C1 segment of cervical spinal cord (tissue), 14 donors: ENCODE measurements at regions not wholly inside any gene's neighbourhood (a gene's known extent, or its start where the extent isn't known, plus 50 kb on each side); places are given as distances from the start of the nearest gene placed in this dataset.
"Not testable (repeated sequence)": the region's sequence is repeated elsewhere in the genome, so short reads cannot be mapped to it uniquely, and the experiment has no call there.

ENCODE experiments used
- DNase-seq, 14 donors: peaks; one replicate each; lab custom pipeline; 2025; lab: John Stamatoyannopoulos, UW

GRCh38 chr13:99669096-99669495 lies 167.8 kb downstream of the TM9SF2 start:
- DNase-seq = not testable (repeated sequence)

- DNase-seq = peak in 1 of 14 donors; percentile 80
Observed at GRCh38 chr13:99666146-99666805, 165.0 kb downstream of the TM9SF2 start.

- peak in 1 of 14 donors; percentile 89 for DNase-seq
Observed at GRCh38 chr13:99665711-99666110, 164.4 kb downstream of the TM9SF2 start.

GRCh38 chr13:99663908-99664307 lies 162.6 kb downstream of the TM9SF2 start:
- DNase-seq = peak in 1 of 14 donors; percentile 60

- peak in 1 of 14 donors; percentile 80 for DNase-seq
Observed at GRCh38 chr13:99663185-99663825, 162.0 kb downstream of the TM9SF2 start.

- DNase-seq = no peak
Observed at GRCh38 chr13:99662678-99663077, 161.4 kb downstream of the TM9SF2 start.

- DNase-seq = peak in 1 of 14 donors; percentile 45
Observed at GRCh38 chr13:99661791-99662190, 160.5 kb downstream of the TM9SF2 start.

- peak in 1 of 14 donors; percentile 60 for DNase-seq
Observed at GRCh38 chr13:99659866-99660554, 158.7 kb downstream of the TM9SF2 start.

GRCh38 chr13:99659226-99659625 lies 158.0 kb downstream of the TM9SF2 start:
- DNase-seq = peak in 1 of 14 donors; percentile 57

GRCh38 chr13:99658261-99658991 lies 157.2 kb downstream of the TM9SF2 start:
- DNase-seq = peak in 12 of 14 donors; percentile 24 to 86 (median 56)

GRCh38 chr13:99657848-99658260 lies 156.6 kb downstream of the TM9SF2 start:
- DNase-seq = peak in 8 of 14 donors; percentile 37 to 72 (median 62)

- peak in 1 of 14 donors; percentile 81 for DNase-seq
Observed at GRCh38 chr13:99656844-99657381, 155.6 kb downstream of the TM9SF2 start.

GRCh38 chr13:99656092-99656745 lies 154.9 kb downstream of the TM9SF2 start:
- DNase-seq = peak in 12 of 14 donors; percentile 12 to 86 (median 38)

GRCh38 chr13:99655351-99656091 lies 154.2 kb downstream of the TM9SF2 start:
- DNase-seq = peak in 1 of 14 donors; percentile 20

GRCh38 chr13:99654076-99654475 lies 152.8 kb downstream of the TM9SF2 start:
- DNase-seq = no peak

GRCh38 chr13:99653526-99653925 lies 152.3 kb downstream of the TM9SF2 start:
- DNase-seq = no peak

GRCh38 chr13:99652901-99653300 lies 151.6 kb downstream of the TM9SF2 start:
- no peak for DNase-seq

- DNase-seq = no peak
Observed at GRCh38 chr13:99652141-99652540, 150.9 kb downstream of the TM9SF2 start.

- no peak for DNase-seq
Observed at GRCh38 chr13:99651016-99651415, 149.7 kb downstream of the TM9SF2 start.

- no peak for DNase-seq
Observed at GRCh38 chr13:99650410-99650809, 149.1 kb downstream of the TM9SF2 start.
